ENCODE measurements at regions not wholly inside any gene's neighbourhood (a gene's known extent, or its start where the extent isn't known, plus 50 kb on each side); places are given as distances from the start of the nearest gene placed in this dataset.

GRCh38 chr1:185531838-185532237, 202.4 kb upstream of the HMCN1 start:
- no peak overlapping the region for H3K27ac Mint-ChIP-seq (ENCODE audit: unreplicated experiment)
- H3K36me3 Mint-ChIP-seq (ENCODE audit: insufficient read depth, unreplicated experiment): no peaks in the 10 kb centered on the region
- no peak for DNase-seq
- TF ChIP-seq CTCF (IDR thresholded peaks at IDR 0.05; ENCODE audit: insufficient read depth in 1 of 2, low read depth in 1 of 2, low read length in 1 of 2, severe bottlenecking in 1 of 2, unreplicated experiment in 1 of 2): no peak
- no peaks in the 10 kb centered on the region for H3K27me3 Mint-ChIP-seq (ENCODE audit: insufficient read depth, unreplicated experiment)
- H3K4me3 Mint-ChIP-seq (ENCODE audit: unreplicated experiment): no peak overlapping the region
- peaks cover under 1% of the 10 kb centered on the region; the same call in 1 of the 2 replicates for H3K4me1 ChIP-seq
- 0 out of 2 replicates have a peak, but pooled peaks cover 6% of the 10 kb centered on the region for H3K9me3 ChIP-seq
- no TSS peak for BruUV-seq (replicated peaks)
- no peak overlapping the region for H3K4me3 ChIP-seq (ENCODE audit: low read depth, low read length)
- H3K36me3 ChIP-seq (ENCODE audit: control insufficient read depth, insufficient read depth, low read length): no peaks in the 10 kb centered on the region
- CTCF ChIA-PET: no interaction called here
- peaks cover 24% of the 10 kb centered on the region for H3K9me3 Mint-ChIP-seq (ENCODE audit: unreplicated experiment)
- peaks cover under 1% of the 10 kb centered on the region for H3K4me1 Mint-ChIP-seq (ENCODE audit: low read depth, unreplicated experiment)
- H3K27me3 ChIP-seq (replicated peaks; ENCODE audit: control insufficient read depth, insufficient read depth, low read length): no peaks in the 10 kb centered on the region
- POLR2A ChIA-PET: no interaction called here
- intact Hi-C loops (cut with micrococcal nuclease; ENCODE audit: unreplicated experiment): no loop called here

- no peaks in the 10 kb centered on the region; the same call in 1 of the 2 replicates for H3K4me1 ChIP-seq
- no peak for DNase-seq
- no peaks in the 10 kb centered on the region for H3K27me3 ChIP-seq (replicated peaks; ENCODE audit: control insufficient read depth, insufficient read depth, low read length)
- BruUV-seq (replicated peaks): no TSS peak
- H3K4me3 ChIP-seq (ENCODE audit: low read depth, low read length): no peak overlapping the region
- Mint-ChIP-seq H3K36me3 (ENCODE audit: insufficient read depth, unreplicated experiment) (no peaks in the 10 kb centered on the region), H3K27ac (ENCODE audit: unreplicated experiment) (no peak overlapping the region), H3K4me1 (ENCODE audit: low read depth, unreplicated experiment) (no peaks in the 10 kb centered on the region), H3K27me3 (ENCODE audit: insufficient read depth, unreplicated experiment) (no peaks in the 10 kb centered on the region), H3K4me3 (ENCODE audit: unreplicated experiment) (no peak overlapping the region), H3K9me3 (ENCODE audit: unreplicated experiment) (peaks cover 17% of the 10 kb centered on the region)
- CTCF ChIA-PET: interaction anchor here (1.2 kb wide), 1 partner anchor 12 kb away, joined by 3 read pairs; no protein-coding TSS in a partner anchor
- H3K36me3 ChIP-seq (ENCODE audit: control insufficient read depth, insufficient read depth, low read length): no peaks in the 10 kb centered on the region
- no peak for TF ChIP-seq CTCF (IDR thresholded peaks at IDR 0.05; ENCODE audit: insufficient read depth in 1 of 2, low read depth in 1 of 2, low read length in 1 of 2, severe bottlenecking in 1 of 2, unreplicated experiment in 1 of 2)
- no peaks in the 10 kb centered on the region for H3K9me3 ChIP-seq
- POLR2A ChIA-PET: no interaction called here
- intact Hi-C loops (cut with micrococcal nuclease; ENCODE audit: unreplicated experiment): no loop called here
These were observed 204.0 kb upstream of the HMCN1 start for GRCh38 chr1:185530215-185530614.

GRCh38 chr1:185529673-185530072, 204.5 kb upstream of the HMCN1 start:
- ChIA-PET CTCF (interaction anchor here (1.2 kb wide), 1 partner anchor 13 kb away, joined by 3 read pairs; no protein-coding TSS in a partner anchor), POLR2A (no interaction called here)
- Histone ChIP-seq H3K9me3 (no peaks in the 10 kb centered on the region), H3K36me3 (ENCODE audit: control insufficient read depth, insufficient read depth, low read length) (no peaks in the 10 kb centered on the region), H3K27me3 (replicated peaks; ENCODE audit: control insufficient read depth, insufficient read depth, low read length) (no peaks in the 10 kb centered on the region), H3K4me1 (no peaks in the 10 kb centered on the region; the same call in 1 of the 2 replicates), H3K4me3 (ENCODE audit: low read depth, low read length) (no peak overlapping the region)
- Mint-ChIP-seq H3K4me1 (ENCODE audit: low read depth, unreplicated experiment) (no peaks in the 10 kb centered on the region), H3K27me3 (ENCODE audit: insufficient read depth, unreplicated experiment) (no peaks in the 10 kb centered on the region), H3K9me3 (ENCODE audit: unreplicated experiment) (peaks cover 22% of the 10 kb centered on the region), H3K27ac (ENCODE audit: unreplicated experiment) (no peak overlapping the region), H3K36me3 (ENCODE audit: insufficient read depth, unreplicated experiment) (no peaks in the 10 kb centered on the region), H3K4me3 (ENCODE audit: unreplicated experiment) (no peak overlapping the region)
- no peak for TF ChIP-seq CTCF (IDR thresholded peaks at IDR 0.05; ENCODE audit: insufficient read depth in 1 of 2, low read depth in 1 of 2, low read length in 1 of 2, severe bottlenecking in 1 of 2, unreplicated experiment in 1 of 2)
- intact Hi-C loops (cut with micrococcal nuclease; ENCODE audit: unreplicated experiment): no loop called here
- DNase-seq: no peak
- BruUV-seq (replicated peaks): no TSS peak
